Transverse colon (tissue), 4 donors: ENCODE measurements at regions not wholly inside any gene's neighbourhood (a gene's known extent, or its start where the extent isn't known, plus 50 kb on each side); places are given as distances from the start of the nearest gene placed in this dataset.

ENCODE experiments used
- EP300 ChIP-seq: sonication (generic); formaldehyde crosslinking; IDR thresholded peaks from one replicate; pipeline ENCODE4 v1.6.1; 2017; ENCODE audit warnings: antibody characterized with exemption, low read depth
- POLR2A ChIP-seq: fragments of 450-650 bp; IDR thresholded peaks from one replicate; pipeline ENCODE4 v1.6.1; 2016; ENCODE audit warnings: antibody characterized with exemption, mild to moderate bottlenecking, moderate library complexity
- POLR2AphosphoS5 ChIP-seq, 3 donors: sonication (generic); formaldehyde crosslinking; IDR thresholded peaks; one replicate each; pipeline ENCODE4 v1.6.1; 2016; ENCODE audit warnings: antibody characterized with exemption in 3 of 3
- TF ChIP-seq, protein P1 (sequence below), 5 experiments: fragments of 200-600 bp in 3 of 5; fragments of 450-650 bp in 2 of 5; sonication (generic) in 3 of 5; IDR thresholded peaks; 1 replicate in 2 of 5; 2 replicates in 3 of 5; pipeline ENCODE4 v1.5.1; 2016 to 2017; ENCODE audit warnings: antibody characterized with exemption in 5 of 5, inconsistent platforms in 3 of 5, mild to moderate bottlenecking in 2 of 5, moderate library complexity in 1 of 5

DNA sequence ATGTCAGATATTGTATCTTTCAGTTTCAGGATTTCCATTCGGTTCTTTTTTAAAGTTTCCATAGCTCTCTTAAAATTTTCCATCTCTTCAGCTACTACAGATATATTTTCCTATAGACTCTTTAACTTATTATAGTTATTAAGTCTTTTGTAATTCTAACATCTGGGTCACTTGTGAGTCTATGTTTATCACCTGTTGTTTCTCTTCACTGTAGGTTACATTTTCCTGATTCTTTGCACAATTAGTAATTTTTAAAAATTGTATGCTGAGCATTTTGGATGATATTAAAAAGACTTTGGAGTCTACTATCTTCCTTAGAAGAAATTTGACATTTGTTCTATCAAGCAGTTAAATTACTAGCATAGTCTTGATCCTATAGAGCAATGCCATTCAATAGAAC is 140.7 kb downstream of the QRSL1 start:
- TF ChIP-seq, protein P1, sequence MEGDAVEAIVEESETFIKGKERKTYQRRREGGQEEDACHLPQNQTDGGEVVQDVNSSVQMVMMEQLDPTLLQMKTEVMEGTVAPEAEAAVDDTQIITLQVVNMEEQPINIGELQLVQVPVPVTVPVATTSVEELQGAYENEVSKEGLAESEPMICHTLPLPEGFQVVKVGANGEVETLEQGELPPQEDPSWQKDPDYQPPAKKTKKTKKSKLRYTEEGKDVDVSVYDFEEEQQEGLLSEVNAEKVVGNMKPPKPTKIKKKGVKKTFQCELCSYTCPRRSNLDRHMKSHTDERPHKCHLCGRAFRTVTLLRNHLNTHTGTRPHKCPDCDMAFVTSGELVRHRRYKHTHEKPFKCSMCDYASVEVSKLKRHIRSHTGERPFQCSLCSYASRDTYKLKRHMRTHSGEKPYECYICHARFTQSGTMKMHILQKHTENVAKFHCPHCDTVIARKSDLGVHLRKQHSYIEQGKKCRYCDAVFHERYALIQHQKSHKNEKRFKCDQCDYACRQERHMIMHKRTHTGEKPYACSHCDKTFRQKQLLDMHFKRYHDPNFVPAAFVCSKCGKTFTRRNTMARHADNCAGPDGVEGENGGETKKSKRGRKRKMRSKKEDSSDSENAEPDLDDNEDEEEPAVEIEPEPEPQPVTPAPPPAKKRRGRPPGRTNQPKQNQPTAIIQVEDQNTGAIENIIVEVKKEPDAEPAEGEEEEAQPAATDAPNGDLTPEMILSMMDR (IDR thresholded peaks at IDR 0.05) = no peak
- TF ChIP-seq POLR2AphosphoS5 (IDR thresholded peaks at IDR 0.05) = no peak
- no peak for TF ChIP-seq EP300
- TF ChIP-seq POLR2A = no peak
